GM12878 (cell line): ENCODE measurements at regions not wholly inside any gene's neighbourhood (a gene's known extent, or its start where the extent isn't known, plus 50 kb on each side); places are given as distances from the start of the nearest gene placed in this dataset.

Experiments used
- ATAC-seq: fragments of 200-7000 bp; cut with Tn5 transposase; 3 replicates; pipeline ENCODE4 v1.9.1; 2020; ENCODE audit warnings: mild to moderate bottlenecking, moderate library complexity
- BruUV-seq: library from RNA; stranded (reverse); fragments of 400-500 nt; replicated peaks from 2 replicates; lab custom pipeline; 2021; lab: Mats Ljungman, UMichigan
- CTCF ChIA-PET: fragments of 300-600 bp; sonication (Branson Sonifier 250); formaldehyde crosslinking; extraction: SDS; loops from one replicate; lab custom pipeline; 2021; ENCODE audit warnings: inconsistent platforms; lab: Yijun Ruan, JAX
- POLR2A ChIA-PET: fragments of 350-600 bp; formaldehyde crosslinking; extraction: SDS; loops from one replicate; lab custom pipeline; 2021; ENCODE audit warnings: inconsistent platforms; lab: Charles Lee
- RAD21 ChIA-PET: fragments of 300-600 bp; sonication (Branson Sonifier 250); formaldehyde crosslinking; loops from one replicate; lab custom pipeline; 2023; ENCODE audit warnings: antibody characterized with exemption; ENCODE audit not compliant: unreplicated experiment; lab: Charles Lee
- SMC1A ChIA-PET: fragments of 300-600 bp; sonication (Branson Sonifier 250); formaldehyde crosslinking; loops from one replicate; lab custom pipeline; 2023; ENCODE audit not compliant: unreplicated experiment, uncharacterized antibody; lab: Charles Lee
- DNase-seq: peaks from one replicate; pipeline ENCODE4 v3.0.0-alpha.2; 2011; ENCODE audit warnings: low read depth, low spot score
- FAIRE-seq: peaks from 3 replicates; lab custom pipeline; 2011; peaks lifted over from hg19 to GRCh38; lab: Jason Lieb, UNC
- H2AFZ ChIP-seq: 2 replicates; pipeline ENCODE4 v1.6.0; 2011; ENCODE audit warnings: low read depth, low read length, control low read depth; ENCODE audit not compliant: control insufficient read depth
- H3K27ac ChIP-seq: 2 replicates; pipeline ENCODE4 v1.5.1; 2011; ENCODE audit warnings: control low read depth; ENCODE audit not compliant: control insufficient read depth, insufficient read depth
- H3K27me3 ChIP-seq, 2 experiments: replicated peaks in 1 of 2; 2 replicates each; pipeline versions ENCODE4 v1.6.0 to v1.6.1; 2011; ENCODE audit warnings: low read length in 1 of 2; ENCODE audit not compliant: control insufficient read depth in 2 of 2, insufficient read depth in 2 of 2
- H3K36me3 ChIP-seq, 2 experiments: 2 replicates each; pipeline ENCODE4 v1.5.1; 2011; ENCODE audit warnings: low read length in 1 of 2; ENCODE audit not compliant: control insufficient read depth in 2 of 2, insufficient read depth in 2 of 2
- H3K4me1 ChIP-seq: 2 replicates; pipeline ENCODE4 v1.6.1; 2011; ENCODE audit warnings: mild to moderate bottlenecking, low read length, moderate library complexity, mixed read lengths; ENCODE audit not compliant: control insufficient read depth, insufficient read depth
- H3K4me2 ChIP-seq: 2 replicates; pipeline ENCODE4 v1.6.0; 2011; ENCODE audit warnings: control low read depth; ENCODE audit not compliant: control insufficient read depth, insufficient read depth
- H3K4me3 ChIP-seq: fragments of 200-600 bp; sonication (generic); 2 replicates; pipeline ENCODE4 v1.5.1; 2016
- H3K79me2 ChIP-seq: 2 replicates; pipeline ENCODE4 v1.6.0; 2011; ENCODE audit warnings: low read length; ENCODE audit not compliant: control insufficient read depth, insufficient read depth
- H3K9ac ChIP-seq: 2 replicates; pipeline ENCODE4 v1.8.0; 2011; ENCODE audit warnings: low read length, control low read depth, mixed read lengths; ENCODE audit not compliant: control insufficient read depth, insufficient read depth
- H3K9me3 ChIP-seq: replicated peaks from 3 replicates; pipeline ENCODE4 v1.5.1; 2011; ENCODE audit warnings: mild to moderate bottlenecking, low read length; ENCODE audit not compliant: control insufficient read depth, insufficient read depth
- H4K20me1 ChIP-seq: 2 replicates; pipeline ENCODE4 v1.6.0; 2011; ENCODE audit not compliant: control insufficient read depth, insufficient read depth
- BACH1 ChIP-seq: fragments of 450-650 bp; IDR thresholded peaks from 2 replicates; pipeline ENCODE4 v1.6.1; 2017; ENCODE audit warnings: mild to moderate bottlenecking, borderline replicate concordance
- BCL11A ChIP-seq: IDR thresholded peaks from 2 replicates; pipeline ENCODE4 v1.6.1; 2011; ENCODE audit warnings: low read depth, low read length
- BHLHE40 ChIP-seq, 2 experiments: fragments of 450-650 bp in 1 of 2; IDR thresholded peaks; 2 replicates each; pipeline ENCODE4 v1.6.1; 2011 to 2017; ENCODE audit warnings: low read depth in 2 of 2, borderline replicate concordance in 1 of 2, improper control_type of control experiment in 1 of 2, low read length in 1 of 2, mild to moderate bottlenecking in 1 of 2
- EGR1 ChIP-seq, 2 experiments: IDR thresholded peaks; 1 replicate in 1 of 2; 2 replicates in 1 of 2; pipeline ENCODE4 v1.6.1; 2011 to 2012; ENCODE audit warnings: low read depth in 2 of 2, low read length in 2 of 2, borderline replicate concordance in 1 of 2, mild to moderate bottlenecking in 1 of 2, moderate library complexity in 1 of 2
- JUND ChIP-seq: IDR thresholded peaks from 2 replicates; pipeline ENCODE4 v1.6.1; 2012; ENCODE audit warnings: low read depth, mild to moderate bottlenecking, low read length, improper control_type of control experiment, moderate library complexity
- NKRF ChIP-seq: fragments of 450-650 bp; conservative IDR thresholded peaks from 2 replicates; pipeline ENCODE4 v1.6.1; 2017; ENCODE audit warnings: mild to moderate bottlenecking, moderate library complexity
- NR2C2 ChIP-seq: IDR thresholded peaks from 2 replicates; pipeline ENCODE4 v1.6.1; 2011; ENCODE audit warnings: borderline replicate concordance, low read depth; ENCODE audit not compliant: control insufficient read depth, insufficient read length
- NR2F1 ChIP-seq: fragments of 450-650 bp; conservative IDR thresholded peaks from 2 replicates; pipeline ENCODE4 v1.6.1; 2017; ENCODE audit warnings: mild to moderate bottlenecking
- RAD51 ChIP-seq: fragments of 450-650 bp; IDR thresholded peaks from 2 replicates; pipeline ENCODE4 v1.6.1; 2016; ENCODE audit warnings: moderate library complexity, mild to moderate bottlenecking, inconsistent platforms
- RELA ChIP-seq: fragments of 450-650 bp; IDR thresholded peaks from 2 replicates; pipeline ENCODE4 v1.8.0; 2014; ENCODE audit warnings: borderline replicate concordance; ENCODE audit not compliant: partially characterized antibody
- TCF3 ChIP-seq: IDR thresholded peaks from 2 replicates; pipeline ENCODE4 v1.6.1; 2012; ENCODE audit warnings: low read depth, mild to moderate bottlenecking, low read length, borderline replicate concordance; ENCODE audit not compliant: insufficient read depth
- ZBTB11 ChIP-seq: fragments of 450-650 bp; formaldehyde crosslinking; IDR thresholded peaks from 2 replicates; pipeline ENCODE4 v1.5.0; 2022; ENCODE audit warnings: mild to moderate bottlenecking, missing genetic modification characterization
- WGBS: methylation state at CpG from one replicate; pipeline ENCODE4 v1.1.6; 2016; ENCODE audit warnings: low lambda C conversion rate; ENCODE audit not compliant: insufficient replicate concordance, insufficient coverage; ENCODE audit errors: missing lambda C conversion rate; 5-methylcytosine and 5-hydroxymethylcytosine counted together
- in situ Hi-C: fragments of 300-500 bp; cut with MboI; formaldehyde crosslinking; loops from 9 replicates; pipeline ENCODE4 v1.14.3; 2018; ENCODE audit warnings: mixed read lengths
- intact Hi-C: fragments of 100-400 bp; cut with micrococcal nuclease; formaldehyde crosslinking; loops from one replicate; pipeline ENCODE4 v1.14.2; 2022; ENCODE audit not compliant: unreplicated experiment
- TF ChIP-seq, protein P1 (sequence below): fragments of 450-650 bp; IDR thresholded peaks from 2 replicates; pipeline ENCODE4 v1.6.1; 2016; ENCODE audit warnings: mild to moderate bottlenecking
- TF ChIP-seq, protein P2 (sequence below): fragments of 450-650 bp; IDR thresholded peaks from 2 replicates; pipeline ENCODE4 v1.6.1; 2018; ENCODE audit warnings: borderline replicate concordance, mild to moderate bottlenecking; ENCODE audit not compliant: partially characterized antibody

DNA sequence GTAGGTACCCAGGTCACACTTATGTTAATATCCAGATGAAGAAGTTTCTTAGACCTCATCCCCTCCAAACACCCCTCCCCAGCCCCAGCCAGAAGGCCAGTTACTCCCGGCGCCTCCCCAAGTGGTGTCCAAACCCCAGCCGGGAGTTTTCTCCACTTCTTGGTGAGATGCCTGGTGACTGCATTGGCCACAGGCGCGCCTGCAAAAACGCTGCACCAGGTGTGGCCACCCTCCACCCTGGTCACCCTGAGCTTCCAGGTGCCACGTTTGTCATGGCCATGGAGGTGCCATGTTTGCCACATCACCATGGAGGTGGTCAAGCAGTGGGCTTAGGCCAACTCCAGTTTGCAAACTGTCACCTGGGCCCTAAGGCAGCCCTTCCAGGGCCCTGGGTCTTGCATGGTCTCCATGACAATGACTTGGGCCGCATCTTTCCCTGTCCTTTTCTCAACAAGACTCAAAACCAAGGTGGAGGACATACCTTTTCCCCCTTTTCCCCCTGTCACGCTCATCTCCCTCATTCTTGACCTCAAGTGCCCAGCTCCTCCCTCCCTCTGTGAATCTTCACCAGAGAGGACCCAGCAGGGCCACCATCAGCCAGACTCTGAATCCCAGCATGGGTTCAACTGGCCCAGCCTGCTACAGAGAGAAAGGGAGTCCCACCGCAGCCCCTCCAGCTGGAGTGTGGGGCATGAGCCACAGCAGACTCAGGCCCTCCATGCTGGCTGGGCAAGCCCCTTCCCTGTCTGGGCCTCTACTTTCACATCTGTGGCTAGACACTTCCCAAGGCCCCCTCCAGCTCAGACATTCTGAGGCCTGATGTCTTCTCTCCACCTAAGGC is 125.9 kb upstream of the ZBTB40 start:
- CTCF ChIA-PET = no interaction called here

More for the DNA sequence above, 125.9 kb upstream of the ZBTB40 start:
- H3K36me3 ChIP-seq = no peaks in the 10 kb centered on the region
- no peaks in the 10 kb centered on the region for H3K79me2 ChIP-seq
- no peak overlapping the region for H3K27ac ChIP-seq
- H3K4me1 ChIP-seq = no peaks in the 10 kb centered on the region
- TF ChIP-seq BHLHE40 (IDR thresholded peaks at IDR 0.05; ENCODE audit: borderline replicate concordance in 1 of 2, low read depth in 2 of 2, low read length in 1 of 2) (no peak), TCF3 (no peak), RAD51 (no peak), BCL11A (no peak), BACH1 (no peak), RELA (no peak), EGR1 (IDR thresholded peaks at IDR 0.05; ENCODE audit: borderline replicate concordance in 1 of 2, low read depth in 2 of 2, low read length in 2 of 2) (no peak), JUND (no peak), NR2F1 (no peak), ZBTB11 (CRISPR knock-in tag) (no peak), NKRF (no peak), NR2C2 (no peak)
- TF ChIP-seq, protein P1, sequence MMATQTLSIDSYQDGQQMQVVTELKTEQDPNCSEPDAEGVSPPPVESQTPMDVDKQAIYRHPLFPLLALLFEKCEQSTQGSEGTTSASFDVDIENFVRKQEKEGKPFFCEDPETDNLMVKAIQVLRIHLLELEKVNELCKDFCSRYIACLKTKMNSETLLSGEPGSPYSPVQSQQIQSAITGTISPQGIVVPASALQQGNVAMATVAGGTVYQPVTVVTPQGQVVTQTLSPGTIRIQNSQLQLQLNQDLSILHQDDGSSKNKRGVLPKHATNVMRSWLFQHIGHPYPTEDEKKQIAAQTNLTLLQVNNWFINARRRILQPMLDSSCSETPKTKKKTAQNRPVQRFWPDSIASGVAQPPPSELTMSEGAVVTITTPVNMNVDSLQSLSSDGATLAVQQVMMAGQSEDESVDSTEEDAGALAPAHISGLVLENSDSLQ = no peak
- TF ChIP-seq, protein P2, sequence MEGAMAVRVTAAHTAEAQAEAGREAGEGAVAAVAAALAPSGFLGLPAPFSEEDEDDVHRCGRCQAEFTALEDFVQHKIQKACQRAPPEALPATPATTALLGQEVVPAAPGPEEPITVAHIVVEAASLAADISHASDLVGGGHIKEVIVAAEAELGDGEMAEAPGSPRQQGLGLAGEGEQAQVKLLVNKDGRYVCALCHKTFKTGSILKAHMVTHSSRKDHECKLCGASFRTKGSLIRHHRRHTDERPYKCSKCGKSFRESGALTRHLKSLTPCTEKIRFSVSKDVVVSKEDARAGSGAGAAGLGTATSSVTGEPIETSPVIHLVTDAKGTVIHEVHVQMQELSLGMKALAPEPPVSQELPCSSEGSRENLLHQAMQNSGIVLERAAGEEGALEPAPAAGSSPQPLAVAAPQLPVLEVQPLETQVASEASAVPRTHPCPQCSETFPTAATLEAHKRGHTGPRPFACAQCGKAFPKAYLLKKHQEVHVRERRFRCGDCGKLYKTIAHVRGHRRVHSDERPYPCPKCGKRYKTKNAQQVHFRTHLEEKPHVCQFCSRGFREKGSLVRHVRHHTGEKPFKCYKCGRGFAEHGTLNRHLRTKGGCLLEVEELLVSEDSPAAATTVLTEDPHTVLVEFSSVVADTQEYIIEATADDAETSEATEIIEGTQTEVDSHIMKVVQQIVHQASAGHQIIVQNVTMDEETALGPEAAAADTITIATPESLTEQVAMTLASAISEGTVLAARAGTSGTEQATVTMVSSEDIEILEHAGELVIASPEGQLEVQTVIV = no peak
- no peaks in the 10 kb centered on the region for H3K9me3 ChIP-seq
- ChIA-PET SMC1A (no interaction called here), POLR2A (no interaction called here), RAD21 (no interaction called here)
- no peaks in the 10 kb centered on the region for H3K27me3 ChIP-seq
- intact Hi-C loops = no loop called here
- no peak overlapping the region for H3K4me2 ChIP-seq
- no peaks in the 10 kb centered on the region for H4K20me1 ChIP-seq
- BruUV-seq = no TSS peak
- ATAC-seq (no peak), DNase-seq (no peak), FAIRE-seq (no peak)
- in situ Hi-C loops = no loop called here
- 43% methylated on average over 10 of the region's 10 CpGs for WGBS
- H2AFZ ChIP-seq = no peak overlapping the region
- H3K9ac ChIP-seq = no peak overlapping the region
- H3K4me3 ChIP-seq = no peak overlapping the region
